Hematopoietic multipotent progenitor cell (in vitro differentiated cells): ENCODE measurements at regions not wholly inside any gene's neighbourhood (a gene's known extent, or its start where the extent isn't known, plus 50 kb on each side); places are given as distances from the start of the nearest gene placed in this dataset.

Experiments used
- DNase-seq, 3 donors: peaks; one replicate each; pipeline ENCODE4 v3.0.0-alpha.2; 2011 to 2015; ENCODE audit warnings: low read depth in 2 of 3, low spot score in 2 of 3

GRCh38 chr4:121439669-121440068 lies 58.9 kb upstream of the QRFPR start:
- DNase-seq: no peak
